GM19452 (cell line): ENCODE measurements at regions not wholly inside any gene's neighbourhood (a gene's known extent, or its start where the extent isn't known, plus 50 kb on each side); places are given as distances from the start of the nearest gene placed in this dataset.

Experiments
- ATAC-seq: cut with Tn5 transposase; IDR thresholded peaks from one replicate; pipeline ENCODE4 v1.9.1; 2021; ENCODE audit not compliant: unreplicated experiment

- no peak for ATAC-seq
Observed at GRCh38 chr7:17722798-17723197, 217.5 kb downstream of the SNX13 start.

DNA sequence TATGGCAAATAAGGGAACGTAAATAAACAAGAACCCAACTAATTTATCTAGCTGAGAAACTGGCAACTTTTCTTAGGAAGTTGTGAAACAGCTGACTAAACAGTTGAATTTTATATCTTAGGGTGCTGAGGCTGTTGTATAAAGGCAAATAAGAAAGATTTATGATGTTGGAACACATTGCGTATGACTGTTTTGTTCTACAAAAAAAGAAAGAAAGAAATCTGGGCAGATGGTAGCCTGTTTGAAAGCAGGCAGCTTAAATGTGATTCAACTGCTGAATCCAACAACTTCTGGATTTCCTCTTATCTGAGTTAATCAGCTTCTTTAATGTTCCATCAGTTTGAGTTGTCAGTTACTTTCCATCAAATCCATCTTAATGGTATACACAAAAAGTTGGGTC, 214.5 kb downstream of the SNX13 start:
- ATAC-seq: no peak

- no peak for ATAC-seq
Observed at GRCh38 chr7:17732083-17732482, 208.2 kb downstream of the SNX13 start.
